ENCODE measurements at regions not wholly inside any gene's neighbourhood (a gene's known extent, or its start where the extent isn't known, plus 50 kb on each side); places are given as distances from the start of the nearest gene placed in this dataset.

DNA sequence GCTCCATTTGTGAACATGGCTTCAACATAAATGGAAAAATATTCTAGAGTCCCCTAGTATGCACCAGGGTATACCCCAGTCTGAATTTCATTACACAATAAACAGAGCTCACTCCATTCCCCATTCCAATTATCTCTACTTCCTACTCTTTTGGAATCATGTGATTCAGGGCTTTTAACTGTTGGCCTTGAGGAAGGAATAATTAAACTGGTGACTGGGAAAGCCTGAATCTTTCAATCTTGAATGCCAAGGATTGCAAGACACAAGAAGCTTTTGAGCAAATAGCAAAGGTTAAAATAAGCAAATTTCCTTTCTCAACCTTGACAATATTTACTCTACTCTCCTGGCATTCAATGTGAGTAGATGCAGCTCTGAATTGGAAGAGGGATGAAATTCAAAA lies 77.5 kb upstream of the INPP4B start:
- no peak overlapping the region for H3K4me3 ChIP-seq
- no peaks in the 10 kb centered on the region for H3K9me3 ChIP-seq
- ATAC-seq (no peak), DNase-seq (no peak)
- TF ChIP-seq, protein P1, sequence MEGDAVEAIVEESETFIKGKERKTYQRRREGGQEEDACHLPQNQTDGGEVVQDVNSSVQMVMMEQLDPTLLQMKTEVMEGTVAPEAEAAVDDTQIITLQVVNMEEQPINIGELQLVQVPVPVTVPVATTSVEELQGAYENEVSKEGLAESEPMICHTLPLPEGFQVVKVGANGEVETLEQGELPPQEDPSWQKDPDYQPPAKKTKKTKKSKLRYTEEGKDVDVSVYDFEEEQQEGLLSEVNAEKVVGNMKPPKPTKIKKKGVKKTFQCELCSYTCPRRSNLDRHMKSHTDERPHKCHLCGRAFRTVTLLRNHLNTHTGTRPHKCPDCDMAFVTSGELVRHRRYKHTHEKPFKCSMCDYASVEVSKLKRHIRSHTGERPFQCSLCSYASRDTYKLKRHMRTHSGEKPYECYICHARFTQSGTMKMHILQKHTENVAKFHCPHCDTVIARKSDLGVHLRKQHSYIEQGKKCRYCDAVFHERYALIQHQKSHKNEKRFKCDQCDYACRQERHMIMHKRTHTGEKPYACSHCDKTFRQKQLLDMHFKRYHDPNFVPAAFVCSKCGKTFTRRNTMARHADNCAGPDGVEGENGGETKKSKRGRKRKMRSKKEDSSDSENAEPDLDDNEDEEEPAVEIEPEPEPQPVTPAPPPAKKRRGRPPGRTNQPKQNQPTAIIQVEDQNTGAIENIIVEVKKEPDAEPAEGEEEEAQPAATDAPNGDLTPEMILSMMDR (IDR thresholded peaks at IDR 0.05), result no peak
- no peaks in the 10 kb centered on the region for H3K4me1 ChIP-seq
- no peak overlapping the region for H3K27ac ChIP-seq
- no peaks in the 10 kb centered on the region for H3K27me3 ChIP-seq
- no peaks in the 10 kb centered on the region for H3K36me3 ChIP-seq
- intact Hi-C loops (cut with DNase I), result no loop called here

DNA sequence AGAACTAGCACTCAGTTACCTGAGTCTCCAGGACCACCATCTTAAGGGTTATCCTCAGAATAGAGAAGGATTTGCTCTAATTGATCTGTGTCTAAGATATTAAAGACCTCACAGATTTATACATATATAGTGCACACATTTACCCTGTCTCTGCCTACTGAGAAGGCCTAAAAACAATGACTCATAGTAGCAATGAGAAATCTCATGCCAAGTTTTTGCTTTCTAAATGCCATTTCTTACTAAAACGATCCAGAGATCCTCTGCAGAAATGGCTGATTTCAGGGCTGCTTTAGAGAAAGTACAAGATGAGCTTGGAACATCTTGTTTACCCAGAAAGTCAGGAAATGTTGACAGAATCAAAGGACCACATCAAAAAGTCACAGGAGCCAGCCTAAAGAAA lies 79.1 kb upstream of the INPP4B start:
- intact Hi-C loops (cut with DNase I), result no loop called here
- H3K9me3 ChIP-seq, result no peaks in the 10 kb centered on the region
- WGBS, 2 donors, result 32 to 56% methylated on average over 1 of the region's 1 CpG
- TF ChIP-seq, protein P1 (IDR thresholded peaks at IDR 0.05), result no peak
- ATAC-seq, result no peak
- no peaks in the 10 kb centered on the region for H3K27me3 ChIP-seq
- no peak overlapping the region for H3K27ac ChIP-seq
- H3K4me1 ChIP-seq, result no peaks in the 10 kb centered on the region
- H3K36me3 ChIP-seq, result no peaks in the 10 kb centered on the region
- no peak overlapping the region for H3K4me3 ChIP-seq
- no peak for DNase-seq

DNA sequence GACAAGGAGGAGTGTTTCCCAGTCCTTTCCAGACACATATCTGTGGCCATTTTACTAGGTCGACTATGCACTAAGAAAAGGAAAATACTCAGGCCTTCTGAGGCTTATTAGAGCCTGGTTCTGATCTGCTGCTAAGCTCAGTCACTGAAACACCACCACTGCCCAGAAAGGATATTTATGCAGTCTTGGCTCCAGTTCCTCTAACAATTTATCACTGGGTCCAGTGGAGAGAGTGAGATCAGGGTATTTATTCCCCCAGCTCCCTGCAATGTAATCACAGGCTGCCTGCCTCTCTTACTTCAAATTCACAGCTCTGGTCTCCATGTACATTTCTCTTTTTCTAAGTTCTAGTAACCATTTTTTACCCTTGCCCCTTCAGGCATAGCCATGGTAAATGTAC lies 81.6 kb upstream of the INPP4B start:
- WGBS, 2 donors, result 55 to 71% methylated on average over 1 of the region's 1 CpG
- H3K9me3 ChIP-seq, result no peaks in the 10 kb centered on the region
- intact Hi-C loops (cut with DNase I), result no loop called here
- H3K27me3 ChIP-seq, result no peaks in the 10 kb centered on the region
- H3K4me1 ChIP-seq, result no peaks in the 10 kb centered on the region
- H3K4me3 ChIP-seq, result no peak overlapping the region
- no peak for ATAC-seq
- TF ChIP-seq, protein P1 (IDR thresholded peaks at IDR 0.05), result no peak
- DNase-seq, result no peak
- no peaks in the 10 kb centered on the region for H3K36me3 ChIP-seq
- H3K27ac ChIP-seq, result no peak overlapping the region

DNA sequence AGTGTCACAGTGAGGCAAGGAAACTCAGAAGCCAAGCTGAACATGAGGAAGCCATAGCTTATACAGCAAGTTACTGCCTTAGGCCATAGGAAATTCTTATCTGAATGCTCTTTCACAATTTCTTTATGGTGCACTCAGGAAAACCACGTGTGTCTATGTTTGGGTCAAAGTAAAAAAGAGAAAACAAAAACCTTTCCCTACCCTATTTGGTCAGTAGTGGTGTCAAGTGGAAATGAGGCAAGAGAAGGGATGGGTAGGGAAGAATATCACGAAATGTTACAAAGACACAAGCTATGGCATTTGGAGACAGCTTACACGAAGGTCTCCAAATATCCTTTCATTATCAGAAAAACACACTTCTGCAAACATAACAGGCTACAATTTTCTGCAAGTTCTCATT lies 83.4 kb upstream of the INPP4B start:
- intact Hi-C loops (cut with DNase I), result no loop called here
- H3K36me3 ChIP-seq, result no peaks in the 10 kb centered on the region
- no peak overlapping the region for H3K27ac ChIP-seq
- H3K27me3 ChIP-seq, result no peaks in the 10 kb centered on the region
- ATAC-seq (no peak), DNase-seq (no peak)
- WGBS, 2 donors, result 68 to 72% methylated on average over 3 of the region's 3 CpGs
- H3K9me3 ChIP-seq, result no peaks in the 10 kb centered on the region
- TF ChIP-seq, protein P1 (IDR thresholded peaks at IDR 0.05), result no peak
- H3K4me1 ChIP-seq, result no peaks in the 10 kb centered on the region
- no peak overlapping the region for H3K4me3 ChIP-seq

DNA sequence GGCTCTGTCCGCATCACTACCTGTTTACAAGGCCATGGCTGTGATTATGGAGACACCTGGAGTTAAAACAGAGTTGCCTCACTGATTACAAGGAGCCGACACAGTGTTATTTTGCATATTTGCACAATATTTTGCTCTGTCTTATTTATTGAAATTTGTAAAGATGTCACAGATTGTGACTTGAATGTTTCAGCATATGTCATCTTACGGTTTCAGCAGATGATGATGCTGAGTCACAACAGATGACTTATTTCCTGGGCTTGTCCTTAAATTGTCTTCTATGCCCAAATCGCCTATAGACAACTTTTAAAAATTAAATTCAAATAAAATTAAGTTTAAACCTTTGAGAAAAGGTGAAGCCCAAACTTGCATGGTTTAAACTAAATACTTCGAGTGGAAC lies 87.1 kb upstream of the INPP4B start:
- 74 to 85% methylated on average over 5 of the region's 5 CpGs for WGBS, 2 donors
- DNase-seq (no peak), ATAC-seq (no peak)
- intact Hi-C loops (cut with DNase I), result no loop called here
- Histone ChIP-seq H3K4me1 (no peaks in the 10 kb centered on the region), H3K4me3 (no peak overlapping the region), H3K27me3 (no peaks in the 10 kb centered on the region), H3K27ac (no peak overlapping the region), H3K9me3 (no peaks in the 10 kb centered on the region), H3K36me3 (no peaks in the 10 kb centered on the region)
- TF ChIP-seq, protein P1 (IDR thresholded peaks at IDR 0.05), result no peak
